ENCODE measurements at regions not wholly inside any gene's neighbourhood (a gene's known extent, or its start where the extent isn't known, plus 50 kb on each side); places are given as distances from the start of the nearest gene placed in this dataset.
"Not testable (repeated sequence)": the region's sequence is repeated elsewhere in the genome, so short reads cannot be mapped to it uniquely, and the experiment has no call there.

DNA sequence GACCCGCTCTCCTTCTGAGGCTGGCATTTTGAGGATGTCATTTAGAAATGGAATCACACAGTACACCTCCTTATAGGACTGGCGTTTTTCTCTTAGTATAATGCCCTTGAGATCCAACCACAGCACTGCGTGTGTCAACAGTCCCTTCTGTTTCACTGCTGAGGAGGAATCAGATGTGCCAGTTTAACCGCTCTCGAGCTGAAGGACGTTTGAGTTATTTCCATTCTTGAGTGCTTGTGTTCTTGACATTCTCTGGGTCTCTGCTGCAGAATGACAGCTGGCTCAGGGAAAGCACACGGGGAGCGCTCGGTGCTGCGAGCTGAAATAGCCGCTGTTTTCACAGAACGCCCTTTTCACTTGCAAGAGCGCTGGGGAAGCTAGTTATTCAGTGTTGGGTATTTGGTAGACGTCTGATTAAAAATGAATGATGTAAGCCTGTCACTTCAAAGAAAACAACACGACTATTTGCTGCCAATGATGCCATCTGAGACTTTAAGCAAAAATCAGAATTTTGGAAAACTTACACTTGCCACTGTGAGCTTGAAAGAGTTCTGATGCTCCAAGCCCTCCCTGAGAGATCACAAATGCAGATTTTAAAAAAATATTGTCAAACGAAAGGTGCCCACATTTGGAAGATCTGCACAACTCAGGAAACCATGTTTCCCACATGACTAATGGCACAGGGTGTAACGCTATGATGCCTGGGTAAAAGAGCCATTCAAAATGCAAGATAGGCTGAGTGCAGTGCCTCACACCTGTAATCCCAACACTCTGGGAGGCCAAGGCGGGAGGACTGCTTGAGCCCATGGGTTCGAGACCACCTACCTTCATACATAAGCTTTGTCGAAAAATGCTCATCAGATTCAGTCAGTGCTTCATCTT is 5358.4 kb upstream of the TPTE start:
- not testable (repeated sequence) for TF ChIP-seq POLR2A (IDR thresholded peaks at IDR 0.05; ENCODE audit: low read depth, low read length); TAF1 (IDR thresholded peaks at IDR 0.05; ENCODE audit: low read depth, low read length); POLR2AphosphoS5 (IDR thresholded peaks at IDR 0.05; ENCODE audit: low read depth, low read length); SPI1 (IDR thresholded peaks at IDR 0.05; ENCODE audit: low read depth, low read length); PAX5 (IDR thresholded peaks at IDR 0.05; ENCODE audit: insufficient read depth, low read length, severe bottlenecking)

Data from GM12891 (cell line).